ENCODE measurements at regions not wholly inside any gene's neighbourhood (a gene's known extent, or its start where the extent isn't known, plus 50 kb on each side); places are given as distances from the start of the nearest gene placed in this dataset.
"Not testable (repeated sequence)": the region's sequence is repeated elsewhere in the genome, so short reads cannot be mapped to it uniquely, and the experiment has no call there.

GRCh38 chr5:44970963-44971362, 162.2 kb downstream of the MRPS30 start:
- TF ChIP-seq CTCF, POLR2A (IDR thresholded peaks at IDR 0.05): not testable (repeated sequence)

Data from vagina (tissue), 2 donors.